ACHN (cell line): ENCODE measurements at regions not wholly inside any gene's neighbourhood (a gene's known extent, or its start where the extent isn't known, plus 50 kb on each side); places are given as distances from the start of the nearest gene placed in this dataset.
A peak's percentile ranks its signal among the peaks of the same experiment; 100 is the strongest.

ENCODE experiments used
- DNase-seq: peaks from one replicate; pipeline ENCODE4 v3.0.0-alpha.2; 2015
- in situ Hi-C: cut with HindIII; loops from 2 replicates; pipeline ENCODE4 v1.10.0; 2017; ENCODE audit warnings: low sequenced_read_pairs, low pct_ligation_motif_present, low pct_unique_long_range_greater_than_20kb

GRCh38 chr13:54133746-54134145 is 1105.1 kb downstream of the OLFM4 start:
- in situ Hi-C loops, result no loop called here
- no peak for DNase-seq

- no peak for DNase-seq
- in situ Hi-C loops, result no loop called here
Observed at GRCh38 chr13:54144828-54145227, 1116.2 kb downstream of the OLFM4 start.

- in situ Hi-C loops, result no loop called here
- no peak for DNase-seq
Observed at GRCh38 chr13:54150851-54151250, 1122.2 kb downstream of the OLFM4 start.

GRCh38 chr13:54162069-54162468 is 1133.5 kb downstream of the OLFM4 start:
- in situ Hi-C loops, result no loop called here
- peak; percentile 5 for DNase-seq

GRCh38 chr13:54165581-54166215 is 1137.1 kb downstream of the OLFM4 start:
- in situ Hi-C loops, result no loop called here
- DNase-seq, result no peak

GRCh38 chr13:54173996-54174395 is 1145.4 kb downstream of the OLFM4 start:
- DNase-seq, result no peak
- in situ Hi-C loops, result no loop called here

- DNase-seq, result no peak
- in situ Hi-C loops, result no loop called here
Observed at GRCh38 chr13:54175466-54175865, 1146.9 kb downstream of the OLFM4 start.

GRCh38 chr13:54177466-54177865 is 1148.9 kb downstream of the OLFM4 start:
- in situ Hi-C loops, result no loop called here
- no peak for DNase-seq

GRCh38 chr13:54183166-54183565 is 1154.6 kb downstream of the OLFM4 start:
- in situ Hi-C loops, result no loop called here
- no peak for DNase-seq

GRCh38 chr13:54183728-54184127 is 1155.1 kb downstream of the OLFM4 start:
- DNase-seq, result no peak
- in situ Hi-C loops, result no loop called here

GRCh38 chr13:54184576-54184975 is 1156.0 kb downstream of the OLFM4 start:
- no peak for DNase-seq
- in situ Hi-C loops, result no loop called here

- in situ Hi-C loops, result no loop called here
- no peak for DNase-seq
Observed at GRCh38 chr13:54185101-54185500, 1156.5 kb downstream of the OLFM4 start.

GRCh38 chr13:54185785-54186184 is 1157.2 kb downstream of the OLFM4 start:
- DNase-seq, result no peak
- in situ Hi-C loops, result no loop called here

- in situ Hi-C loops, result no loop called here
Observed at GRCh38 chr13:54187461-54187860, 1158.8 kb downstream of the OLFM4 start.

GRCh38 chr13:54194233-54195024 is 1165.8 kb downstream of the OLFM4 start:
- no peak for DNase-seq
- in situ Hi-C loops, result no loop called here

More at GRCh38 chr13:54187461-54187860, 1158.8 kb downstream of the OLFM4 start:
- no peak for DNase-seq

- no peak for DNase-seq
- in situ Hi-C loops, result no loop called here
Observed at GRCh38 chr13:54196684-54197083, 1168.1 kb downstream of the OLFM4 start.

GRCh38 chr13:54198911-54199310 is 1170.3 kb downstream of the OLFM4 start:
- in situ Hi-C loops, result no loop called here
- DNase-seq, result no peak

- no peak for DNase-seq
- in situ Hi-C loops, result no loop called here
Observed at GRCh38 chr13:54206626-54207025, 1178.0 kb downstream of the OLFM4 start.

- DNase-seq, result no peak
- in situ Hi-C loops, result no loop called here
Observed at GRCh38 chr13:54210397-54211049, 1181.9 kb downstream of the OLFM4 start.

GRCh38 chr13:54216221-54216620 is 1187.6 kb downstream of the OLFM4 start:
- in situ Hi-C loops, result no loop called here

More at GRCh38 chr13:54216221-54216620, 1187.6 kb downstream of the OLFM4 start:
- no peak for DNase-seq
